GM12878 (cell line): ENCODE measurements at regions not wholly inside any gene's neighbourhood (a gene's known extent, or its start where the extent isn't known, plus 50 kb on each side); places are given as distances from the start of the nearest gene placed in this dataset.

Experiments
- POLR2AphosphoS5 ChIP-seq: IDR thresholded peaks from 2 replicates; pipeline ENCODE4 v1.6.1; 2011; ENCODE audit warnings: mild to moderate bottlenecking, low read length, inconsistent platforms
- TAF1 ChIP-seq: IDR thresholded peaks from 2 replicates; pipeline ENCODE4 v1.6.1; 2011; ENCODE audit warnings: mild to moderate bottlenecking, low read depth, low read length, borderline replicate concordance
- TF ChIP-seq, protein P1 (sequence below): IDR thresholded peaks from 2 replicates; pipeline ENCODE4 v1.6.1; 2012; ENCODE audit warnings: mild to moderate bottlenecking, low read depth, low read length

- TF ChIP-seq TAF1 (no peak), POLR2AphosphoS5 (no peak)
- TF ChIP-seq, protein P1, sequence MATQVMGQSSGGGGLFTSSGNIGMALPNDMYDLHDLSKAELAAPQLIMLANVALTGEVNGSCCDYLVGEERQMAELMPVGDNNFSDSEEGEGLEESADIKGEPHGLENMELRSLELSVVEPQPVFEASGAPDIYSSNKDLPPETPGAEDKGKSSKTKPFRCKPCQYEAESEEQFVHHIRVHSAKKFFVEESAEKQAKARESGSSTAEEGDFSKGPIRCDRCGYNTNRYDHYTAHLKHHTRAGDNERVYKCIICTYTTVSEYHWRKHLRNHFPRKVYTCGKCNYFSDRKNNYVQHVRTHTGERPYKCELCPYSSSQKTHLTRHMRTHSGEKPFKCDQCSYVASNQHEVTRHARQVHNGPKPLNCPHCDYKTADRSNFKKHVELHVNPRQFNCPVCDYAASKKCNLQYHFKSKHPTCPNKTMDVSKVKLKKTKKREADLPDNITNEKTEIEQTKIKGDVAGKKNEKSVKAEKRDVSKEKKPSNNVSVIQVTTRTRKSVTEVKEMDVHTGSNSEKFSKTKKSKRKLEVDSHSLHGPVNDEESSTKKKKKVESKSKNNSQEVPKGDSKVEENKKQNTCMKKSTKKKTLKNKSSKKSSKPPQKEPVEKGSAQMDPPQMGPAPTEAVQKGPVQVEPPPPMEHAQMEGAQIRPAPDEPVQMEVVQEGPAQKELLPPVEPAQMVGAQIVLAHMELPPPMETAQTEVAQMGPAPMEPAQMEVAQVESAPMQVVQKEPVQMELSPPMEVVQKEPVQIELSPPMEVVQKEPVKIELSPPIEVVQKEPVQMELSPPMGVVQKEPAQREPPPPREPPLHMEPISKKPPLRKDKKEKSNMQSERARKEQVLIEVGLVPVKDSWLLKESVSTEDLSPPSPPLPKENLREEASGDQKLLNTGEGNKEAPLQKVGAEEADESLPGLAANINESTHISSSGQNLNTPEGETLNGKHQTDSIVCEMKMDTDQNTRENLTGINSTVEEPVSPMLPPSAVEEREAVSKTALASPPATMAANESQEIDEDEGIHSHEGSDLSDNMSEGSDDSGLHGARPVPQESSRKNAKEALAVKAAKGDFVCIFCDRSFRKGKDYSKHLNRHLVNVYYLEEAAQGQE, result no peak
Observed at GRCh38 chr4:74654230-74654681, 140.1 kb downstream of the BTC start.
